Endothelial cell of hepatic sinusoid (primary cell): ENCODE measurements at regions not wholly inside any gene's neighbourhood (a gene's known extent, or its start where the extent isn't known, plus 50 kb on each side); places are given as distances from the start of the nearest gene placed in this dataset.
"Not testable (repeated sequence)": the region's sequence is repeated elsewhere in the genome, so short reads cannot be mapped to it uniquely, and the experiment has no call there.

ENCODE experiments used
- in situ Hi-C: cut with HindIII; loops from 2 replicates; pipeline ENCODE4 v1.10.0; 2017; ENCODE audit warnings: low sequenced_read_pairs

- in situ Hi-C loops: no loop called here
Measured at GRCh38 chr3:86887876-86888275, 103.1 kb downstream of the VGLL3 start.

GRCh38 chr3:86880066-86880465 is 110.9 kb downstream of the VGLL3 start:
- in situ Hi-C loops: no loop called here

- in situ Hi-C loops: not testable (repeated sequence)
Measured at GRCh38 chr3:86876504-86877181, 114.3 kb downstream of the VGLL3 start.

- in situ Hi-C loops: not testable (repeated sequence)
Measured at GRCh38 chr3:86874790-86875189, 116.2 kb downstream of the VGLL3 start.

- in situ Hi-C loops: no loop called here
Measured at GRCh38 chr3:86869566-86869965, 121.4 kb downstream of the VGLL3 start.

- in situ Hi-C loops: no loop called here
Measured at GRCh38 chr3:86867982-86868381, 123.0 kb downstream of the VGLL3 start.

- in situ Hi-C loops: no loop called here
Measured at GRCh38 chr3:86865506-86865905, 125.4 kb downstream of the VGLL3 start.

- in situ Hi-C loops: no loop called here
Measured at GRCh38 chr3:86856711-86857110, 134.2 kb downstream of the VGLL3 start.

- in situ Hi-C loops: no loop called here
Measured at GRCh38 chr3:86849991-86850390, 141.0 kb downstream of the VGLL3 start.

- in situ Hi-C loops: no loop called here
Measured at GRCh38 chr3:86845726-86846125, 145.2 kb downstream of the VGLL3 start.

- in situ Hi-C loops: no loop called here
Measured at GRCh38 chr3:86838927-86839326, 152.0 kb downstream of the VGLL3 start.

- in situ Hi-C loops: no loop called here
Measured at GRCh38 chr3:86837871-86838270, 153.1 kb downstream of the VGLL3 start.

GRCh38 chr3:86830566-86830965 is 160.4 kb downstream of the VGLL3 start:
- in situ Hi-C loops: no loop called here

GRCh38 chr3:86828751-86829150 is 162.2 kb downstream of the VGLL3 start:
- in situ Hi-C loops: no loop called here

- in situ Hi-C loops: not testable (repeated sequence)
Measured at GRCh38 chr3:86827582-86827981, 163.4 kb downstream of the VGLL3 start.

GRCh38 chr3:86826292-86826691 is 164.7 kb downstream of the VGLL3 start:
- in situ Hi-C loops: no loop called here

GRCh38 chr3:86815880-86816279 is 175.1 kb downstream of the VGLL3 start:
- in situ Hi-C loops: no loop called here

- in situ Hi-C loops: no loop called here
Measured at GRCh38 chr3:86814918-86815655, 175.9 kb downstream of the VGLL3 start.

GRCh38 chr3:86814321-86814720 is 176.6 kb downstream of the VGLL3 start:
- in situ Hi-C loops: no loop called here

- in situ Hi-C loops: no loop called here
Measured at GRCh38 chr3:86801921-86802320, 189.0 kb downstream of the VGLL3 start.

- in situ Hi-C loops: no loop called here
Measured at GRCh38 chr3:86801066-86801465, 189.9 kb downstream of the VGLL3 start.

GRCh38 chr3:86800116-86800515 is 190.8 kb downstream of the VGLL3 start:
- in situ Hi-C loops: no loop called here
